PC-9 (cell line): ENCODE measurements at regions not wholly inside any gene's neighbourhood (a gene's known extent, or its start where the extent isn't known, plus 50 kb on each side); places are given as distances from the start of the nearest gene placed in this dataset.

ENCODE experiments used
- CTCF ChIP-seq: fragments of 200-600 bp; sonication (generic); conservative IDR thresholded peaks from 2 replicates; pipeline ENCODE4 v1.6.1; 2017; ENCODE audit warnings: mixed run types, antibody characterized with exemption, mild to moderate bottlenecking, moderate library complexity
- EZH2 ChIP-seq: fragments of 200-600 bp; sonication (generic); IDR thresholded peaks from 2 replicates; pipeline ENCODE4 v1.8.0; 2017; ENCODE audit warnings: antibody characterized with exemption, low read depth

GRCh38 chr2:187936228-187936627, 355.4 kb upstream of the GULP1 start:
- no peak for TF ChIP-seq CTCF
- TF ChIP-seq EZH2: no peak
